ENCODE measurements at regions not wholly inside any gene's neighbourhood (a gene's known extent, or its start where the extent isn't known, plus 50 kb on each side); places are given as distances from the start of the nearest gene placed in this dataset.
"Not testable (repeated sequence)": the region's sequence is repeated elsewhere in the genome, so short reads cannot be mapped to it uniquely, and the experiment has no call there.

DNA sequence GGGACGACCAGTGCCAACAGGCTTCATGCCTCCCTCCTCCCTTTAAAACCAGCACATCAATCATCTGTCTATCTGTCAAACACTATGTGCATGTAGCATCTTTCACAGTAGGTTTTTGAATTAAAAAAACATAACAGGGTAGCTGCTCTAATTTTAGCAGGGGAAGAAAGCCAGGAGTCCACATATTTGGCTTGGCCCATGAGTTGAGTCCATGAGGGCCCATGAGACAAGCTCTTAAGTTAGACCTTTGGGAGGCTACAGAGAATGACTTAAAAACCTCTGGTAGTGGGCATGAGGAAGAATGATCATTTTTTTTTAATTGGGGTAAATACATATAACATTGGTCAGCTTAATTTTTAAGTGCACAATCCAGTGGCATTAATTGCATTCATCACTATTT lies 194.9 kb downstream of the UTRN start:
- no peak for DNase-seq

DNA sequence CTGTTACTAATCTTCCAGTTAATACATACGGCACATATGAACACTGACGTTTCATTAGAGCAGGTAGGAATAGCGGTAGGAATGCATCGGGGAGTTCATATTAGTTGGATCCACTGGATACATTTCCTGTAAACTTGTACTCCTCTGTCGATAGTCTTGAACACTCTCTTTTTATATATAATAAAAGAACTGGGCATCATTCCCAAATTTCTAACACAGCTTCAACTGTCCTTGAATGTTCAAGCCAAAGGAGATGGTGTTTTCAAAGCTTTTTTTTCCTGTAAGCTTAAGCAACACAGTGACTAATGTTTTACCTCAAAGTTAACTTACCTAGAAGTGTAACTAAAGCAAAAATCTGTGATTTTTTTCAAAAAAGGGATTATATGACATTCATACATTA lies 195.3 kb downstream of the UTRN start:
- no peak for DNase-seq

DNA sequence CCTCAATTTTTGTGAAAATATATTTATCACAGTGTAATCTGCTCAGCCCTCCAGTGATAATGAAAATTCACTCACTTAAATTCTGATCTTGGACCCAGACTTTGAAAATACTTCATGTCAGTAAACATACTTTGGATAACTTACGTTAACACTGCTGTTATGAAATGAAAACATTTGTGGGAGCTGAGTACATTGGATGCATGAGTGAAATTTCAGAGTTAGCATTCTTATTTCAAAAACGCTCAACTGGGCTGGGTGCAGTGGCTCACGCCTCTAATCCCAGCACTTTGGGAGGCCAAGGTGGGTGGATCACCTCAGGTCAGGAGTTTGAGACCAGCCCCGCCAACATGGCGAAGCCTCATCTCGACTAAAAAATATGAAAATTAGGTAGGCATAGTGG lies 196.4 kb downstream of the UTRN start:
- DNase-seq, result no peak

DNA sequence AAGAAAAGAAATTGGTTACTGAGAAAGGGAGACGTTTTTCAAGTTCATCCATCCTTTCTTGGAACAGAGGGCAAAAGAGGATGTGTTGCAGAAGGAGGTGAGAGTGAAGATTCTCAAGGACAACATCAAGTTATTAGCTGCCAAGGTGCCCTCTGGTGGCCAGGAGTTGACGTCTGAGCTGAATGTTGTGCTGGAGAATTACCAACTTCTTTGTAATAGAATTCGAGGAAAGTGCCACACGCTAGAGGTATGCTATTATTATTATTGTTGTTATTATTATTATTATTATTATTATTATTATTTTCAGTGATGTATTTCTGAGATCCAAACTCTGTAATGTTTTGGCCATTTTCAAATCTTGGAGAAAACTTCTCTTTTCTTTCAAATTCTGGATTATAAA lies 197.0 kb downstream of the UTRN start:
- peak; percentile 64 to 71 for DNase-seq

DNA sequence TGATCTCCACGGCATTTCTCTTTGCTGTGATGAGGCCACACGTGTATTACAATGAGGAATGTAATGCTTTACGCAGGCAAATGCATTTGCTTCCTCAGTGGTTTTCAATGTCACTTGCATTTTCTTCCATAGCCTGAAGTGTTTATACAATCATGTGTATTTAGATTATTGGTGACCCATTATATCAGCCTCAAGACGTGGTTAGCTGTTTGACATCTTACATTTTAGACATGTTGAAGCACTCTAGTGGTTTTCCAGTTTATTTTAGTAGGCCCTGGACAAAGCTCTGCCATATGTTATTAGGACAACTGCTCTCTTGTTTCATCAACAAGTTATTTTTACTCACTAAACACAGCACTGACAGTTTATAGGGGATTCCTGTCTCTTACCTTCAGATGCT lies 200.4 kb downstream of the UTRN start:
- DNase-seq, result no peak

DNA sequence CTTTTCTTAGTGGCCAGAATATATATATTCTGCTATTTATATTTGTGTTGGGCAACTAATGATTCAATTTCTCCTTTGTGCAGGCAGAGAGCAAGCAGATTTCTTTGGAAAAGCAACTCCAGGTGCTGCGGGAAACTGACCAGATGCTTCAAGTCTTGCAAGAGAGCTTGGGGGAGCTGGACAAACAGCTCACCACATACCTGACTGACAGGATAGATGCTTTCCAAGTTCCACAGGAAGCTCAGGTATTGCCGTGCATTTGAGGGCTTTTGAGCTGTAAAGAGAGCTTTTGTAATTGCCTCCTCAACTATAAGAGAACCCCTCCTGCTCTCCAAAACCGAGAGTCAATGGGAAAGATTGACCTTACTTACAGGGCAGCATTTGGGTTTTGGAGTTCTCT lies 203.5 kb downstream of the UTRN start:
- no peak for DNase-seq

DNA sequence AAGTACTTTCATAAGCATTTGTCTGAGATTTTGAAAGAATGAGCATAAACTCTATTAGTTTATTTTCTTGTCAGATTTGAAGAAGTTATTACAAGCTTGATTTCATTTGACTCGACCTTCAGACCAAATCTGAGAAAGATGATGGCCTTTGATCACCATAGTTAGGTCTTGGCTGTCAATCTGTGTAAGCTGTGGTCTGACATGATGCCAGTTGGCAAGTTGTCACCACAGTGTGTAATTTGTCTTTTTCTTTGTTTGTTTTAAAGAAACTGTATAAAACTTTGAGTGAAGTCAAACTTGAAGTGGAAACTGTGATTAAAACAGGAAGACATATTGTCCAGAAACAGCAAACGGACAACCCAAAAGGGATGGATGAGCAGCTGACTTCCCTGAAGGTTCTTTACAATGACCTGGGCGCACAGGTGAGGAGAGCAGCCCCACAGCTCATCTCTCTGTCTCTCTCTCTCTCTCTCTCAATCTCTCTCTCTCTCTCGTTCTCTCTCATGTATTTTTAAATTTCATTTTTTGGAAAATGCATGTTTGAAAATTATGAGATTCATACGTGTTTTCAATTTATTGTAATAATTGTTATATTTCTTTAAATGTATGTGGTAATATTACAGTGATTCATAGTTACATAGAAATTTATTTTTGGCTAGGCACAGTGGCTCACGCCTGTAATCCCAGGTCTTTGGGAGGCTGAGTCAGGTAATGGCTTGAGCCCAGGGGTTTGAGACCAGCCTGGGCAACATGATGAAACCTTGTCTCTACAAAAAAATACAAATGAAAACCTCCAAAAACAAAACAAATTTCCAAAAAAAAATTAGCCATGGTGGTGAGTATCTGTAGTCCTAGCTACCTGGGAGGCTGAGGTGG lies 208.1 kb downstream of the UTRN start:
- DNase-seq, result no peak

DNA sequence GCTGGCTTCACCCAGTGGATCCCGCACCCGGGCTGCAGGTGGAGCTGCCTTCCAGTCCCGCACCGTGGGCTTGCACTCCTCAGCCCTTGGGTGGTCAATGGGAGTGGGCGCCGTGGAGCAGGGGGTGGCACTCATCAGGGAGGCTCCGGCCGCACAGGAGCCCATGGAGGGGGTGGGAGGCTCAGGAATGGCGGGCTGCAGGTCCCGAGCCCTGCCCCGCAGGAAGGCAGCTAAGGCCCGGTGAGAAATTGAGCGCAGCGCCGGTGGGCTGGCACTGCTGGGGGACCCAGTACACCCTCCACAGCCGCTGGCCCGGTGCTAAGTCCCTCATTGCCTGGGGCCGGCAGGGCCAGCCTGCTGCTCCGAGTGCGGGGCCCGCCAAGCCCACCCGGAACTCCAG lies 209.9 kb downstream of the UTRN start:
- DNase-seq, result not testable (repeated sequence)

DNA sequence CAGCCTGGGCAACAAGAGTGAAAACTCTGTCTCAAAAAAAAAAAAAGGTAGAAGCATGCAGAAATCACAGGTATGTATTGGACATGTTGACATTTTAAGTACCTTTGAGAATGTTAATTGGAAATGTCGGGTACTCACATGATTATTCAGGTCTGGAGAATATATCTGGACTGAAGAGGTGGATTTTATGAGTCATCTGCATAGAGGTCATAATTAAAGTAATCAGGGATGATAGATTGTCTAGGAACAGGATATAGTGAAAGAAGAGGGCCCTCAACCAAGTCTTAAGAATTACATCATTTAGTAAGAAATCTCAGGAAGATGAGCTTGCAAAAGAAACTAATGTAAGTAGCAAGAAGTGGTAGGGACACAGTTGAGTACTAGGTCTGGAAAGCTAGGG lies 212.5 kb downstream of the UTRN start:
- DNase-seq, result no peak

DNA sequence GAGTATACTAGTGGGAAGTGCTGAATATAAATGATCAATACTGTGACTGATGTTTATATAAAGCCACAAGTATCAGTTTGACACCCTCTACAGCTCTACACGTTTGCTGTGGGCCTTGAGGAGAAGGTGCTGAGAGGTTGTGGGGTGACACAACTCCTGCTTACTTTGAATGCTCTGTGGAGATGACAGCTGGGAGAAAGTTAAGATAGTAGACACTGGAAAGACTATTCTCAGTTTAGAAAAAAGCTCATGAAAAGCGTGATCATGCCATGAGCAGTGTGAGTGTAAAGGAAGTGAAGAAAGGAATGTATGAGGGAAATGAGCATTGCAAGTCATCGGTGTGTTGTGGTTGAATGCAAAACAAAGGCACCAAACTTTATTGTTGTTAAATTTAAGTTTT lies 215.8 kb downstream of the UTRN start:
- no peak for DNase-seq

DNA sequence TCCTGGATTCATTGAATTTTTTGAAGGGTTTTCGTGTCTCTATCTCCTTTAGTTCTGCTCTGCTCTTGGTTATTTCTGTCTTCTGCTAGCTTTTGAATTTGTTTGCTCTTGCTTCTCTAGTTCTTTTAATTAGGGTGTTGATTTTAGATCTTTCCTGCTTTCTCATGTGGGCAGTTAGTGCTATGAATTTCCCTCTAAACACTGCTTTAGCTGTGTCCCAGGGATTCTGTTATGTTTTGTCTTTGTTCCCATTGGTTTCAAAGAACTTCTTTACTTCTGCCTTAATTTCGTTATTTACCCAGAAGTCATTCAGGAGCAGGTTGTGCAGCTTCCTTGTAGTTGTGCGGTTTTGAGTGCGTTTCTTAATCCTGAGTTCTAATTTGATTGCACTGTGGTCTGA lies 220.1 kb downstream of the UTRN start:
- not testable (repeated sequence) for DNase-seq

DNA sequence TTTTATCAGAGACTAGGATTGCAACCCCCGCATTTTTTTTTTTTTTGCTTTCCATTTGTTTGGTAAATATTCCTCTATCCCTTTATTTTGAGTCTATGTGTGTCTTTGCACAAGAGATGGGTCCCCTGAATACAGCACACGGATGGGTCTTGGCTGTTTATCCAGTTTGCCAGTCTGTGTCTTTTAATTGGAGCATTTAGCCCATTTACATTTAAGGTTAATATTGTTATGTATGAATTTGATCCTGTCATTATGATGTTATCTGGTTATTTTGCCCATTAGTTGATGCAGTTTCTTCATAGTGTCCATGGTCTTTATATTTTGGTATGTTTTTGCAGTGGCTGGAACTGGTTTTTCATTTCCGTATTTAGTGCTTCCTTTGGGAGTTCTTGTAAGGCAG lies 220.9 kb downstream of the UTRN start:
- not testable (repeated sequence) for DNase-seq

DNA sequence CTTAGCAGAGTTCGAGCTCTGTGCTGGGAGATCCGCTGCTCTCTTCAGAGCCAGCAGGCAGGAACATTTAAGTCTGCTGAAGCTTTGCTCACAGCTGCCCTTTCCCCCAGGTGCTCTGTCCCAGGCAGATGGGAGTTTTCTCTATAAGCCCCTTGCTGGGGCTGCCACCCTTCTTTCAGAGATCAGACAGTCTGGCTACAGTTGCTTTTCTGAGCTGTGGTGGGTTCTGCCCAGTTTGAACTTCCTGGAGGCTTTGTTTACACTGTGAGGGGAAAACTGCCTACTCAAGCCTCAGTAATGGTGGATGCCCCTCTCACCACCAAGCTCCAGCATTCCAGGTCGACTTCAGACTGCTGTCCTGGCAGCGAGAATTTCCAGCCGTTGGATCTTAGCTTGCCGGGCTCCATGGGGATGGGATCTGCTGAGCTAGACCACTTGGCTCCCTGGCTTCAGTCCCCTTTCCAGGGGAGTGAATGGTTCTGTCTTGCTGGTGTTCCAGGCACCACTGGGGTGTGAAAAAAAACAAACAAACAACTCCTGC lies 222.7 kb downstream of the UTRN start:
- not testable (repeated sequence) for DNase-seq

DNA sequence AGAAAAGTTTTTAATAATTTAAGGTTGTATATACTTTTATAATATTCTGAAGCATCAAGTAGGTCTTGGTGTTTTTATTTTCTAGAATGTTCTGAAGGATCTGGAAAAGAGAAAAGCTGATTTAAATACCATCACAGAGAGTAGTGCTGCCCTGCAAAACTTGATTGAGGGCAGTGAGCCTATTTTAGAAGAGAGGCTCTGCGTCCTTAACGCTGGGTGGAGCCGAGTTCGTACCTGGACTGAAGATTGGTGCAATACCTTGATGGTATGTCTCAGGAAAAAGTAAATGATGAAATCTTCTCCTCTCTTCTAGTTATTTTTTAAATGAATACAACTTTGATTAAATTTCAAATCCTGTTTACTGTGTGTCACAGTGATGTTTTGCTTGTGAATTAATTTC lies 225.7 kb downstream of the UTRN start:
- no peak for DNase-seq

DNA sequence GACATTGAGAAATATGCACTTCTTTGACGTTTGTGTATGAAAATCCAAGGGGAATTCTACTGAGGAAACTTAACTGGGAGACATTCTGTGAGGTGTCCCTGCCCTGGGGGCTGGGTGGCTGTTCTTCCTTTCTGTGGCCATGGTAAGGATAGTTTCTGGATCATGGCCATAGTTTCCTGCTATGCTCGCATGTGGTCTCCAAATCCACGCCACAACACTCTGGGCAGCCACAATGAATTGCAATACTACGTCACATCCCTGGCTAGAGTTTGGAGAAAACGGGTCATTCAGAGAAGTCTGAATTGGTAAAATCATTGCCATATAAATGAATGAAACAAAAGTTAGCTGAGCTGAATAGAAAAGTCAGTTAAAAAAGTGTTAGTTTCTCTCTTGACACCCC lies 230.6 kb downstream of the UTRN start:
- no peak for DNase-seq

DNA sequence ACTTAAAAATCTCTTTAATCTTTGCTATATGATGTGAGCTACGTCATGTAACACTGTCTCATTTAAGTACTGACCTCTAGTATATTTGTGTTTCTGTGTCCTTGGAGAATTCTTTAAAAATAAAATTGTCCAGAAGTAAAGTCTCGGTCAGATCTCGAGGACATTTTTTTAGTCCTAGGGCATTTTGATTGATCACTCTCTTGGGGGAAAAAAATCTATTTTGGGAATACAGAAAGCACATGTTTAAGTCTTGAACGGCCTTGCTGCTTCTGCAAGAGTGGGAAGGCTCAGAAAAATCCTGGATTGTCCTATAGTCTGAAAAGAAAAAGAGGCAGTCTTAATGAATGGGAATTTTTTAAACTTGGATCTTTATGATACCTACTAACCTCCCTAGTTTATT lies 234.3 kb downstream of the UTRN start:
- no peak for DNase-seq

DNA sequence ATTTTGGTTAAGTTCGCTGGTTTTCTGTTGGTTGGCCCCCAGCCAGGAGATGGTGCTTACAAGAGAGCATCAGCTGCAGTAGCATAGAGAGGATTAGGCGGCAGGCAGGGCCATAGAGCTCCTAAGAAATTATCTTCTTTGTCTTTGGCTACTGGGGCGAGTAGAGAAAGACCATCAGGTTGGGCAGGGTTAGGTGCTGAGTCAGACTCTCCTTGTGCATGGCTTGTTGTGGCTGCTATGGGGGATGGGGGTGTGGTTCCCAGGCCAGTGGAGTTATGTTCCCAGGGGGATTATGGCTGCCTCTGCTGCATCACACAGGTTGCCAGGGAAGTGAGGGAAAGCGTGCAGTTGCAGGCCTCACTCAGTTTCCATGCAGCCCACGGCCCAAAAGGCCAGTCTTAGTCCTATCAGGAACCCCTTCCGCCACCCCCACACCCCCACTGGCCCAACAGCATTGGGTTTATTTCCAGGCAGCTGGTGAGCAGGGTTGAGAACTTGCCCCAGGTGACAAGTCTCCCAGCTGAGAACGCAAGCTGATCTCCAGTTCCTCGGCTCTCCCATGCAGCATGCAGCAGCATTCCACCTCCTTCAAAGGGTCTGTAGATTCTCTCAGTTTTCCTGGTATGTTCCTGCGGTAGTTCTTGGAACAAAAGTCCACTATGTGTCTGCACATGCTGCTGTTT lies 243.7 kb downstream of the UTRN start:
- no peak for DNase-seq

DNA sequence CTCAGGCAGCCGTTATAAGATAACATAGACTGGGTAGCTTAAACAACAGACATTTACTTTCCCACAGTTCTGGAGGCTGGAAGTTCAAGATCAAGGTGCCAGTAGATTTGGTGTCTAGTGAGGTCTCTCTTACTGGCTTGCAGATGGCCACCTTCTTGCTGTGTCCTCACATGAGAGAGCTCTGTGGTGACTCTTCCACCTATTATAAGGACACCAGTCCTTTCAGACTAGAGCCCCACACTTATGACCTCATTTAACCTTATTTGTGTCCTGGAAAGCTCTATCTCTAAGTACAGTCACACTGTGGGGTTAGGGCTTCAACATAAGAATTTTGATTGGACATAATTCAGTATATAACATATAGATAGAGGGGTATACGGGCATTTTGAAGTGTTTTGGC lies 245.0 kb downstream of the UTRN start:
- no peak for DNase-seq

DNA sequence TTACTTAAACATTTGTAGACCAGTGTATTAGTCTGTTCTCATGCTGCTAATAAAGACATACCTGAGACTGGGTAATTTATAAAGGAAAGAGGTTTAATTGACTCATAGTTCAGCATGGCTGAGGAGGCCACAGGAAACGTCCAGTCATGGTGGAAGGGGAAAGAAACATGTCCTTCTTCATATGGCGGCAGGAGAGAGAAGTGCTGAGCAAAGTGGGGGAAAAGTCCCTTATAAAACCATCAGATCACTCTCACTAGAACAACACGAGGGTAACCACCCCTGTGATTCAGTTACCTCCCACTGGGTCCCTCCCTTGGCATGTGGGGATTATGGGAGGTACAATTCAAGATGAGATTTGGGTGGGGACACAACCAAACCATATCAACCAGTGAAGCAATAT lies 247.1 kb downstream of the UTRN start:
- DNase-seq, result not testable (repeated sequence)

DNA sequence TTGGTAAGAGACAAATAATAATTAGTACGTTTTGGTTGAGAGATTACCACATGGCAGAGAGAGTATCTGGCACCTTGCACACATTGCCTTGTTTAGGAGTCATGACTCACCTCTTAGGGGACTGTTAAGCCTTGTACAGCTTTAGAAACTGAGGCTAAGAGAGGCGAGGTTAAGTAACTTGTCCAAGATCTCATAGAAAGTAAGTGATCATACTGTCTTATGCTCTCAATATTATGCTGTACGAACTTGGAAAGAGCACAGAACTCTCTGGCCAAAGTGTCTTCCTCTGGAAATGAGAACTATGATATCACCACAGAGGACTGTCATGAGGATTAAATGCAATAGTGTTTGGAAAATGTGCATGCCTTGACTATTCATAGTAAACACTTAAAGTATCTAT lies 249.0 kb downstream of the UTRN start:
- no peak for DNase-seq

DNA sequence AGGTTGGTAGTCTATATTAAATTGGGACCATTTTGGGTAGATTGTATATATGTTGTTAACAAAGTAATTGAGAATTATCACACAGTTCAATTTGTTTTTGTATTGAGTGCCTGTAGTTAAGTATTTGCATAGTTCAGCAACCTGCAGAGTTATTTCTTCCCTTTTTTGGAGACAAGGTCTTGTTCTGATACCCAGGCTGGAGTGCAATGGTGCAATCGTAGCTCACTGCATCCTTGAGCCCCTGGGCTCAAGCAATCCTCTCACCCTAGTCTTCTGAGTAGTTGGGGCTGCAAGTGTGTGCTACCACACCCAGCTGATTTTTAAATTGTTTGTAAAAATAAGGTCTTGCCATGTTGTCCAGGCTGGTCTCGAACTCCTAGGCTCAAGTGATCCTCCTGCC lies 250.5 kb downstream of the UTRN start:
- no peak for DNase-seq

DNA sequence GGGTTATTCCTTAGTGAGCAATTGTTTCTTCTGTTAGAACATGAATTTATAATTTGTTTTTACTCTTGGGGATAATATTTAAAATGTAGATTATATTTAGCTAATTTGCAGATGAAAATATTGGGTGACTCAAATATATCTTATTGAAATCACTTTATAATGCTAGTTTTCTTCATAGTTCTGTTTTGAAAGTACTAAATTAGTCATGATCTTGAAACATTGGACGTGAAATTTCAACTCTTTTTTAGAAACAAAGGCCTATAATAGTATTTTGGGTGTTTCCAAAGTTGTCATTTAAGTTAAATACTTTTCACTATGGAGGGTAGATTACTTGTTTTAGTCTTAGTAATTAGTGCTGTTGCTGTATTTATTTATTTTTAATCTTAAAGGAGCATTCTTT lies 250.9 kb downstream of the UTRN start:
- DNase-seq, result no peak

DNA sequence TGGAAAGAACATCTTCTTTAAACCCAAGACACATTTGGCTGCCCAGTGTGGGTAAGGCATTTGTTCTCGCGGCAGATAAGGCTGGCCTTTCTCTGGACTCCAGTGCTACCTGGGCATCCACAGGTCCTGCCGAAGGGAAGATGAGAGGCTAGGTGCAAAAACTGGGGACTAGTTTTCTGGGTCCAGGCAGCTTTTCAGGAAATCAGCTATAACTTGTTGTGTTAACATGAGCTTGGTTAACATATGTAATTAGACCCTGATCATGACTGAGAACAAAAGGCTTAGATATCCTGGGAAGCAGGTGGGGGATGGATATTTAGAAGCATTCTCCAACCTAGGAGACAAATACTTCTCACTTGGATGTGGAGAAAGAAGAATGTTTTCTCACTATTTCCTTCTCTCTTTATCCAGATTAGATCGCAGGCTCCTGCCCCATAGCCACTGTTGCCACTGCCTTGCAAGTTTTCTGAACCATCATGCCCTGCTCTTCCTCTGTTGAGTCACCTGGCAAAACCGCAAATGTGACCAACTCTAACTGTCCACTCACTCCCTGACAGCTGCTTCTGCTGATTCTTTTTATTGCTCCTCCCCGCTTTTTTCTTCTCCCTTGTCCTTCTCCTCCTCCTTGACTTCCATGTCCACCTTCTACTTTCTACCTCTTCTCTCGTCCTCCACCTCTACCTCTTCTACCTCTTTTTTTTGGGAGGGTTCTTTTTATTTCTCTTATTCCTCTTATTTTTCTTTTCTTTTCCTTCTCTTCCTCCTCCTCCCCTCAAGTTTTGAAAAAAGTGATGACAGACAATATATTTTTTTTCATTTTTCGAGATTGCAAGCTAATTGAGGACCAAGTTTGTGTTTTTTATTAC lies 258.1 kb downstream of the UTRN start:
- DNase-seq, result no peak

Data from CD4-positive, alpha-beta T cell treated with Interleukin-1 beta for 1 hour (primary cell).